Fibroblast of skin of abdomen (primary cell): ENCODE measurements at regions not wholly inside any gene's neighbourhood (a gene's known extent, or its start where the extent isn't known, plus 50 kb on each side); places are given as distances from the start of the nearest gene placed in this dataset.
"Not testable (repeated sequence)": the region's sequence is repeated elsewhere in the genome, so short reads cannot be mapped to it uniquely, and the experiment has no call there.

ENCODE experiments used
- DNase-seq: peaks from one replicate; pipeline ENCODE4 v3.0.0-alpha.2; 2013

GRCh38 chr21:20443558-20444155 lies 554.6 kb upstream of the NCAM2 start:
- DNase-seq, result no peak

- no peak for DNase-seq
These were observed 552.2 kb upstream of the NCAM2 start for GRCh38 chr21:20445971-20446370.

DNA sequence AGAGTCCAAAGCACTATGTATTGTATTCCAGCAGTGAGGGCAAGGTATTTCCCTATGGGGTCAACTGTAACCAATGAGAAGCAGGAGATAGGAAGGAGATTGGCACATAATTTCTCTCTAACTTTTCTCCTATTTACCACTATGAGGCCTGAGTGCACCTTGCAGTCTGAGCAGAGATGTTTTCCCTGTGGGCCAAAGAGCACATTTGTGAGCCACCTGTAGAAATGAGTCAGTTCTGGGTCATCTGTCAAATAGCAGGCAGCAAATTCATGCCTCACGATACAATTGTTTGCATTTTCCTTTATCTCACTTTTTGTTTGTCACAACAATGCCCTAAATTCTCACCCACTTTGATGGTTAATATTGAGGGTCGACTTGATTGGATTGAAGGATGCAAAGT lies 547.2 kb upstream of the NCAM2 start:
- DNase-seq, result peak; percentile 5

GRCh38 chr21:20452935-20453334 lies 545.3 kb upstream of the NCAM2 start:
- DNase-seq, result no peak

DNA sequence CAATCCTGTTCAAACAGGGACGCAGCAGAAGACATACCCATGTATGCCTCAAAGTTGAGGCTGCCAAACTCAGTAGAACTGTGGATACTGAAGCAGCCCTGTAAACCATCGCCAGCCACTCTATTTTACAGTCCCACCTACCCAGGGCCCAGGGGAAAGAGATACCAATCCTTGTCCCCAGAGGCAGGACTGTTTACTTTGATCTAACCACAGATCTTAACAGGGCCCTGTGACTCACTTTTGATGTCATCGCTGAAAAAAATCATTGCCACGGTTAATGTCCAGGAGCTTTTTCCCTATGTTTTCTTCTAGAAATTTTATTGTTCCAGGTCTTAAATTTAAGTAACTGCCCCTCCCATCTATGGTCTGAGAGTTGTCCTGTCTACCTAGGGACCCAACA lies 538.4 kb upstream of the NCAM2 start:
- DNase-seq, result no peak

DNA sequence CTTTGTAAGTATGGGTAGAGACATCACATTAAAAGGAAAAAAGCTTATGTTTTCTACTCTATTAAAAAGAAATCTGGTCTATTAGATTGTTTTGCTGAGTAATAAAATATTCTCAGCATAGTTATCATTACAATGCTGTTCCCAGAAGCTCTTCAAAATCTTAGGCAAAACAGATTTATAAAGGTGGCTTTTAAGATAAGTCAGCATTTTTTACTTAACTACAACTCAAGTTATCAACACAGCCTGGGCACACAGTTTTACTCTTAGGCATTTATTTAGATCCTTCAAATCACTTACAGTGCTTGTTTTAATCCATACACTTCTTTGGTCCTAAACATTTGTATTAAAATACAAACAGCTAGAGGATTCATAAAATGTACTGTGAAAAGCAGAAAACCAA lies 534.8 kb upstream of the NCAM2 start:
- DNase-seq, result no peak

GRCh38 chr21:20469361-20469760 lies 528.8 kb upstream of the NCAM2 start:
- no peak for DNase-seq

DNA sequence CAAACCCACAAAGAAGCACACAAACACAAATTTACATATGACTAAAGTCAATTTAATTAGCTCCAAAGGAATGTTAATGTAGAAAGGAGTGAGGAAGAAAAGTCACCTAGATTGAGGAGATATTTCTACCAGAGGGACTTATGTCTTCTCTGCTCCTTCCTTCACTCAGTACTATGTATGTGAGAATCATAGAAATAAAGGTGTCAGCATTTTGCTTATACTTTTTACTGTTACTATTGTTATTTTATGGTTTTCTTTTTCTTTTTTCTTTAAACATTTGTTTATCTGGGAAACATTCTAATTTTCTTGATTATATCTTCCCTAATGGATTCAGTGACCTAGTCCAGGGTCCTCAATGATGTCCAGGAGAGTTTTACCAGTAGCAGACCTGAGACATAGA lies 511.9 kb upstream of the NCAM2 start:
- no peak for DNase-seq

- not testable (repeated sequence) for DNase-seq
These were observed 495.3 kb upstream of the NCAM2 start for GRCh38 chr21:20502915-20503314.

GRCh38 chr21:20507783-20508182 lies 490.4 kb upstream of the NCAM2 start:
- no peak for DNase-seq

DNA sequence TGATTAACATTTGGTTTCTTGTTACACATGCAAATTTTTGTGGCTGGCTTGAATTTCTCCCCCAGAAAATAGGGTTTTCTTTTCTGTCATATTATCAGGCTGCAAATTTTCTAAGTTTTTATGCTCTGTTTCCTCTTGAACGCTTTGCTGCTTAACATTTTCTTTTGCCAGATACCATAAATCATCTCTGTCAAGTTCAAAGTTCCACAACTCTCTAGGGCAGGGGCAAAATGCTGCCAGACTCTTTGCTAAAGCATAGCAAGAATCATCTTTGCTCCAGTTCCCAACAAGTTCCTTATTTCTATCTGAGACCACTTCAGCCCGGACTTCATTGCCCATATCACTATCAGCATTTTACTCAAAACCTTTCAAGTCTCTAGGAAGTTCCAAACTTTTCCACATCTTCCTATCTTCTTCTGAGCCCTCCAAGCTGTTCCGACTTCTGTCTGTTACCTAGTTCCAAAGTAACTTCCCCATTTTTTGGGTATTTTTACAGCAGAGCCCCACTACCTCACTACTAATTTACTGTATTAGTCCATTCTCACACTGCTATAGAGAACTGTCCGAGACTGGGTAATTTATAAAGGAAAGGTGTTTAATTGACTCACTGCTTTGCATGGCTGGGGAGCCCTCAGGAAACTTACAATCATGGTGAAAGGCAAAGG lies 486.9 kb upstream of the NCAM2 start:
- no peak for DNase-seq

DNA sequence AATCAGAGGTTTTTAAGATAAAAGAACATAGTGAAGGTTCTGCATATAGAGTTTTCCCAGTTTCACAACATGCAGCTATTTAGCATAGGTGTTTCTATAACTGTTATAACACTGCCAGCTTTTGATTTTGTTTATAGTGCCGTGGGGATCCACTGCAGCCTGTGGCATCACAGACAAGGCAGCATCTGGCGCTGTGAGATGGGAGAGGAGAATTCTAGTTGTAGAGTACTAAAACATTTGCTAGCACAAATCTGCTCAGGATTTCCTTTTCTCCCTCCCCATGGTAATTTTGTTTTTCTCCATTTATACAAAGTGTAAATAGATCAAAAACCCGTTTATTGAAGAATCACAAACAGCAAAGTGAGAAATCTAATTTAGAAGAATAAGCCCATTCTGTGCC lies 482.8 kb upstream of the NCAM2 start:
- DNase-seq, result no peak

GRCh38 chr21:20519076-20519475 lies 479.1 kb upstream of the NCAM2 start:
- DNase-seq, result no peak

DNA sequence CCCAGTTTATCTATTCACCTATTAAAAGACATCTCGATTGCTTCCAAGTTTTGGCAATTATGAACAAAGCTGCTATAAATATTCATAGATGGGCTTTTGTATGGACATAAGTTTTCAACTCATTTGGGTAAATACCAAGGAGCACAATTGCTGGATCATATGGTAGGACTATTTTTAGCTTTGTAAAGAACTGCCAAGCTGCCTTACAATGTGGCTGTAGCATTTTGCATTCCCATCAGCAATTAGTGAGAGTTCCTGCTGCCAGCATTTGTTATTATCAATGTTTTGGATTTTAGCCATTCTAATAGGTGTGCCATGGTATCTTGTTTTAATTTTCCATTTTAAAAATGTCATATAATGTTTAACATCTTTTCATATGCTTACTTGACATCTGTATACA lies 475.6 kb upstream of the NCAM2 start:
- DNase-seq, result no peak

DNA sequence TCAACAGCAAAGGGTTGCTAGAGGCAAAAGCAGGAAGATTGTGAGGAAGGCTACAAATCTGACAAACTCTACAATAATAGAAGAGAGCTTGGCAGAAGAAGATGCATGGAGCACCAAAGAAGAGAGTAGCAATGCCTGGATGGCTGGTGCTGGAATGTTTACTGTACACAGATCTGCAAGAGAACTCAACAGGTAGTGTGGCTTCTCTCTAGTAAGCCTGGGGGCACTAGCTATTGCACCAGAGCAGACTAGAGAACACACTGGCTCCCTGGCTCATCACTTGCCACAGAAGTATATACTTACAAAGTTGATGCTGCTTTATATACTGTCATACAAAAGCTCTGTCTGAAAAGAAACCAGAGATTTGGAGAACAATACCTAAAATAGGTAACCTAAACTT lies 475.0 kb upstream of the NCAM2 start:
- no peak for DNase-seq

DNA sequence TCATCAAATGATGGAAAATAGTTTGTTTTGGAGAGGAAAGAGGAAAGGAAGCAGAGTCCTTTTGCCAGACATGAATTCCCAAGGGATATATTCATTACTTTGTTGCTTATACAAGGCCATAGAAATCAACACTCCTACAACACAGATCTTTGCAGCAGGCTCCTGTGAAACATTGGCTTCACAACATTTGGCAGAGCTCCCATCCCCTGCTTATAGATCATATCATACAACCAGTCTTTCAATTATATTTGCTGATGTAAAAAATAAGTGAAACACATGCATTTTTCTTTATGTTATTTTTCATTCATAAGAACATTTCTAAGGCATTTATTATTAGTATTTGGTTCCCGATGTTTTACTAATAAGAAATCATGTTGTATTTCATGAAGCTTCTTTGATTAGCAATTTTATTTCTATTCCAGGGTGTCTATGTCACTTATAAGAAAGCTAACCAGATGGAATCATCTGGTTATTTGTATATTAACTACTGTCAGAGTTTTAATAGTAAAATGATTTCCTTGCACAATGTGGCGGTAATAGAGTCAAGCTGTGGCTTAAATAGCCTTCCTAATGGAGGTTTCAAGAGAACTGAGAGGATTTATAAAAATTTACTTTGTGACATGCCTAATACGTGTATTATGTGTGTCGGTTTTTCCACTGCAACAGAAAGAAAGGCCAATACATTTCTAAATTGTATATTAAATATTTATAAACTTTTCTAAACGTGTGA lies 470.3 kb upstream of the NCAM2 start:
- peak; percentile 9 for DNase-seq

- no peak for DNase-seq
These were observed 461.1 kb upstream of the NCAM2 start for GRCh38 chr21:20537130-20537529.

DNA sequence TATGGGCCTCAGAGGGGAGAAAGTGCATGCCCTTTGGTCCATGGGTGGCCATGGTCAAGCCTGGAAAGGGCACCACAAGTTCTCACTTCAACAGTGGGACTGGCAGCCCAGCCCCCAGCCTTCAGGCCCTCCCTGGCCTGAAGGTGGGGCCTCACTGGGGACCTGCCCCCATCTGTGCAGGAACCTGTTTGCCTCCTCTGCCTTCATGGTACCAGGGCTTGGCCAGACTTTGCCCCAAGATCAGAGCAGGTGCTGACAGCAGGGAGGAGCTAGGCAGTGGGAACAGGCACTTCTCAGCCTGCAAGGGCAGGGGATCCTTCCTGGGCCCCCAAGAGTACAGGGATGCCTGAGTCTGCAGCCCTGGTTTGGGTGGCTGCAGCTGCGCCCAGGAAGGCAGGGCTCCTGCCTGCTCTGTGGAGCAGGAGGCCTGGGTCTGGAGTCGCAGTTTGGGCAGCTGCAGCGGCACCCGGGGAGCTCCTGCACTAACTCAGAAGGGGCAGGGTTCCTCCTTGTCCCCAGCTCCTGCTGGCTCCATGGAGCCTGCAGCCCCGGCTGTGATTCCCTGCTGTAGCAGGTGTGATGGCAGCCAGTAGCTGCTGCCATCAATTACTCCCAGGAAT lies 460.1 kb upstream of the NCAM2 start:
- DNase-seq, result no peak

- no peak for DNase-seq
These were observed 452.8 kb upstream of the NCAM2 start for GRCh38 chr21:20545454-20545853.

- no peak for DNase-seq
These were observed 446.3 kb upstream of the NCAM2 start for GRCh38 chr21:20551939-20552338.

DNA sequence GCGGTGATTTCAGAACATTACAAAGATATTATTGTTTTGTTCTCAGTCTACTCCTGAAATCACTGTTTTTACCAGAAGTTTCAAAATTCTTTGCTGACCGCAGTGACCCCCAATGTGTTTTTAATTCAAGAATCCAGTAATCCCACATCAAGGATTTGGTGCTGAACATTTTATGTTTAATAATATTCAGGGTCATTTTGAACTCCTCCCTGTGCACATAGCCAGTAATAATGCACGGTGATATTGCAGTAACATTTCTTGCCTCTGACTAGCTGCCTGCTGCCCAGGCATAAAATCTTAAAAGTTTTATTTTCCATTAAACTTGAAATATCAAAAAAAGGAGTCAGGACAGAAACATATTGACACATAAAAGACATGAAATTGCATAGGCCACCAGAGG lies 443.4 kb upstream of the NCAM2 start:
- no peak for DNase-seq

DNA sequence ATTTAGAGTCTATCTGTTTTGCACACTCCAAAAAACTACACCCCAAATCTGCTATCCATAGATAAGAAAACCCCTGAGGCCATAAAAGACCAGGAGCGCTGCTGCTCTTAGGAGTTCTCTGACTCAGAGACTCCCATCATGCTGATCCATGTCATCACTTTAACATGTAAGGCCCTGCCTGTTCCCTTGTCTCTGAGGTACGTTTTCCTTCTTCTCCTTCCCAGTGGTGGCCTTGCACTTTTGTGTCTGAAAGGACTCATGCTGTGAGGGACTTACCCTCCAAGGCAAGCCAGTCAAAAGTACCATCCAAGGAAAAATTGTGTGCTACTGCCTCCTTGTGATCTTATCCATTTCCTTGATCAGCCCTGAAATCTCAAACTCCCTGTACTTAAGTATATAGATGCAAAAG lies 427.4 kb upstream of the NCAM2 start:
- no peak for DNase-seq

DNA sequence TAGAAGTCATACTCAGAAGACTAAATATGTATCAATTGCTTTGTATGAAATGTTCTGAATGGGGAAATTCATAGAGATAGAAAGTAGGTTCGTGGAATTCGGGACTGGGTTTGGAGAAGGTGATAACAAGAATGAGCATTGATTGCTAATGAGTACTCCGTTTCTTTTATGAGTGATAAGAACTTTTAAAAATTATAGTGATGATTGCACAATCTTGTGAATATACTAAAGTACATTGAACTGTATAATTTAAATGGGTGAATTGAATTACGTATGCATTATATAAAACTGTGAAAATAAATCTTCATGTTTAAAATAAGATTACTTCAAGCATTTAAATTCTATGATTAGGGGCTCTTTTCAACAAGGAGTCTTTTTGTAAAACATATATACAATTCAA lies 425.6 kb upstream of the NCAM2 start:
- no peak for DNase-seq

DNA sequence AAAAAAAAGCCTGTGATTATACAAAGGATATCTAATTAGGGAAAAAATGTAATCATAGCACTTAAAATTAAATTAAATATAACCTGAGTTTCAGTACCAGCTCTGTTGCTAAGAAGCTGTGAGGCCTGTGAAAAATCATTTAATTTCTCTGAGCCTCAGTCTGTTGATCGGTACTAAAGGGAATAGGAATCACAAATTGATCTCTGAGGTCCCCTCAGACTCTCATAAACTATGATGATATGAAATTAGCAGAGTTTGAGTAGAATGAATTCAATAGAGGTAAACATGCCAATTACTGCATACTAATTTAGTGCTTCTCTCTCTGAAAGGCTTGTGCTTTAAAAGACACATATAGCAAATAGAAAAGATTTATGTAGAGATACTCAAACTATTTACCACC lies 416.8 kb upstream of the NCAM2 start:
- no peak for DNase-seq
